PC-9 (cell line): ENCODE measurements at regions not wholly inside any gene's neighbourhood (a gene's known extent, or its start where the extent isn't known, plus 50 kb on each side); places are given as distances from the start of the nearest gene placed in this dataset.

Source experiments
- CTCF ChIP-seq: fragments of 200-600 bp; sonication (generic); conservative IDR thresholded peaks from 2 replicates; pipeline ENCODE4 v1.6.1; 2017; ENCODE audit warnings: mixed run types, antibody characterized with exemption, mild to moderate bottlenecking, moderate library complexity
- EZH2 ChIP-seq: fragments of 200-600 bp; sonication (generic); IDR thresholded peaks from 2 replicates; pipeline ENCODE4 v1.8.0; 2017; ENCODE audit warnings: antibody characterized with exemption, low read depth

GRCh38 chr5:114185274-114185673, 176.6 kb upstream of the KCNN2 start:
- TF ChIP-seq CTCF (no peak), EZH2 (no peak)
